HCEC 1CT (cell line): ENCODE measurements at regions not wholly inside any gene's neighbourhood (a gene's known extent, or its start where the extent isn't known, plus 50 kb on each side); places are given as distances from the start of the nearest gene placed in this dataset.
A peak's percentile ranks its signal among the peaks of the same experiment; 100 is the strongest.
"Not testable (repeated sequence)": the region's sequence is repeated elsewhere in the genome, so short reads cannot be mapped to it uniquely, and the experiment has no call there.

ENCODE experiments used
- DNase-seq: peaks from one replicate; pipeline ENCODE4 v3.0.0-alpha.2; 2017

DNA sequence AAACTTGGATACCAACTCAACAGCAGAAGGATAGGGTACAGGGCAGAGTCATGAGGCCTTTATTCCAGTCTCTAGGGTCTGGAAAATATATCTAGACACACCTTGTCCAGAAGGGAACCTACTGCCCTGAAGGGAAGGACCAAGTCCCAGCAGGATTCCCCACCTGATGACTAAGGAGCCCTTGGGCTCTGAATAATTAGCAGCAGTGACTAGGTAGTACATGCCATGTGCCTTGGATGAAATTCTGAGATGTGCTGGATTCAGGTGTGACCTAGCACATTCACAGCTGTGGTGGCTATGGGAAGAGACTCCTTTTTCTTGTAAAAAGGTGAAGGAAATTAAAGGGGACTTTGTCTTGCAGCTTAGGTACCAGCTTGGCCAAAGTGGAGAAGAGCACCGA lies 364.3 kb upstream of the PTCHD4 start:
- DNase-seq, result no peak

- no peak for DNase-seq
Measured at GRCh38 chr6:48474830-48475229, 363.8 kb upstream of the PTCHD4 start.

DNA sequence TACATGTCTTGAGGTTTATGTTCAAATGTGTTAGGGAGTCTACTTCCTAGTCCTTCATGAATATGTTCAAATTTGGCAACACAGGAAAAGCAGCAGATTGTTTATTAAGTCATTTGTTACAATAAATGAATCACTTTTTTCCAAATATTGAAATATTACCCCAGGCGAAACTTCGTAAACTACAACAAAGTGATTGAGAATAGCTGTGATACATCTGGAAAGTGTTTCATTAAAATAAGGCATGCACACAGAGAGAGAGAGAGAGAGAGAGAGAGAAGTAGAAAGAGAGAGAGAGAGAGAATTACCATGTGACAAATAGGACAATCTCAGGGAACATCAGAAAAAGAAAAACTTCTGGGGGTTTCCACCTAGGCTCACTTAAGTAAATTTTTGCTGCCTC lies 363.1 kb upstream of the PTCHD4 start:
- no peak for DNase-seq

DNA sequence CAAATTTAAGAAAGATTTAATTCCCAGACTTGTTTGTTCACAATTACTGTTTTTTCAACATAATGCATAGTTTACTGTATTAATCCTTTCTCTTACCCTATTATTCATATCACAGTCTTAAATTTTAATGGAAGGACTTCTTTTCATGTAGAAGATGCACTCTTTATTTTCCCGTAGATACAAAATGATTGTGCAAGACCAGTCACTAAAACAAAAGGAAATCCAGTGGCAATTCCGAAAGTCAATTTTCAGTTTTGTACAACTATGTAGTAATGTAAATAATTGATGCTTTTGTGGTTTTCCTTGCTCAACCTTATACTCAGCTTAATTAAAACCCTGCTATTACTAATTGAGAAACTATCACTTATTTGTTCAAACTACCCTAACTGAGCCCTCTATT lies 361.5 kb upstream of the PTCHD4 start:
- DNase-seq, result no peak

DNA sequence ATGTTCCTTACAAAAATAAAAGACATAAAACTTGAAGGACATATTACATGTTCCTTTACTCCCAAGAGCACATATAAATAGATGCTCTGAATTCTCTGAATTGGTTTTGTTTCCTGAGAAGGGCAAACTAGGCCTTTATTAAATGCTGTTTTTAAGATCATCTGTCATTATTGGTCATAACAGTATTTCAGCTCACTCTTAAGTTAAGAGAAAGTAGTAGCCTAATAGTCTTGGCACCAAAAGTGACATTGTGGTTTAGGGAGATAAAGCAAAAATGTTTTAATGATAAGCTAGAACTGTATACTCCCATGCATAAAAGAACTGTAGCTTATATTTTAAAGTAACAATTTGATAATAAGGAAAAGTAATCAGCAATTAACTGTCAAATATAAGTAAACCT lies 361.1 kb upstream of the PTCHD4 start:
- DNase-seq, result no peak

DNA sequence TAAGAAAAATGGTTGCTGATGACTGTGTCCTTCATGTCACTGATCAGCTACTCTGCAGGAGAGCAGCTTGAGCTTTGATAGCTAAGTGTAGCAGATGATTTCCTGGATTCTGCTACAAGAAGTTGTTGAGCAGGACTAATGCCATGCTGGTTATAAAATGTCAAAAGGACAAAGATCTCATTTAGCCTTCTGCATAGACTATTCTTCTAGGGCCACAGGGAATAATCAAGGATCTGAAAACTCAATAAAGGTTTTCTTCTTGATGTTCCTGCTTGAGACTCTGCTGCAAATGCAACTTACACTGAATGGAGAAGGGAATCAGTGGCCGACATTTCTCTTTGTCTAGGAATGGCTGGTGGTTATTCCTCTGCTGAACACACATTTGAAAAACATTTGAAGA lies 360.3 kb upstream of the PTCHD4 start:
- DNase-seq, result no peak

GRCh38 chr6:48449002-48449401 lies 338.0 kb upstream of the PTCHD4 start:
- no peak for DNase-seq

DNA sequence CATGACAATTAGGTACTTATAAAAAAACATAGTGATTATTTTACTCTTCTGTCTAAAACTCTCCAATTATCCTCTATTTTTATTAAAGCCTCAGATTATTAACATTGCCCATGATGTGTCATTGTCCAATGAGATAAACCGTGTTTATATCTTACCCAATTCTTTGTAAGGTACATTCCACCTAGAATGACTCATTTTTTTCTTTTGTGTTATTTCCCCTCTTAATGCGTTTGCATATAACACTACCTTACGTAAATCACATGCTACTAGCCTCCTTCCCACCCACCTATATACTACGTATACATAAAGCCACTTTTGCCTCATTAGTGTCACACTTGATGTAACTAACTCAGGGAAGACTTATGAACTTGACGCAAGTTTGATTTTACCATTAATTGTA lies 336.3 kb upstream of the PTCHD4 start:
- no peak for DNase-seq

DNA sequence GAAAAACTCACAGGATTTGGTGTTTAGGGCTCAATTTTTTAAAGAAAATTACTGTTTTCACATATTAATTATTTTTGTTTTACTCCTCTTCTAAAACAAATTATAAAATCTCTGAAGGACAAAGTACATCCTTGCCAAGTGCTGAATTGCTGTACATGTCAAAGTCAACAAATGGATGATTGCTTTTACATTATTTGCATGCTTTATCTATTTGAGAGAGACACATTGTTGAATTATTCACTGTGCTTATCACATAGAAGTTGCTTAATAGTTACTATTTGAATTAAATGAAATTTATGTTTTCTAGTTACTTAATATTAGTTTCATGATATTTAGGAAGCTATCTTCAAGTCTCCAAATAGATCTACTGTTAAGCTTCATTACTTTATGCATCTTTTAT lies 318.6 kb upstream of the PTCHD4 start:
- no peak for DNase-seq

GRCh38 chr6:48429021-48429420 lies 318.0 kb upstream of the PTCHD4 start:
- DNase-seq, result no peak

- DNase-seq, result peak; percentile 94
Measured at GRCh38 chr6:48426636-48427035, 315.6 kb upstream of the PTCHD4 start.

- DNase-seq, result peak; percentile 64
Measured at GRCh38 chr6:48423640-48424365, 312.8 kb upstream of the PTCHD4 start.

DNA sequence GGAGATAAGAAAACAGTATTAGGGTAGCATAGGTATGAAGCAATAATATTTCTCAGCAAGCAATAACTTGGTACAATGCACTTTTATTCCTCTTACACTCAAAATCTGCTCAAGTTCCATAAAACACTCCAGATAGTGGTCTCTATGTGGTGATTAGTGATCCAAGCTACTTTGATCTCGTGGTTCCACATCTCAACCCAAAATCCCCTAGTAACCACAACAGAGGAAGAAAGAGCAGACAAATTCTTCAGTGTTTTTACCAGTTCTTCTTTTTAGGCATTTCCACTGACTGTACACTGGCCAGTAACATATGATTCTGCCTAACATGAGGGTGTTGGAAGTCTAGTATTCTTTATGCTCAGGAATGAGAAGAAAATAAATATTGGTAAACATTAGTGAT lies 309.0 kb upstream of the PTCHD4 start:
- no peak for DNase-seq

DNA sequence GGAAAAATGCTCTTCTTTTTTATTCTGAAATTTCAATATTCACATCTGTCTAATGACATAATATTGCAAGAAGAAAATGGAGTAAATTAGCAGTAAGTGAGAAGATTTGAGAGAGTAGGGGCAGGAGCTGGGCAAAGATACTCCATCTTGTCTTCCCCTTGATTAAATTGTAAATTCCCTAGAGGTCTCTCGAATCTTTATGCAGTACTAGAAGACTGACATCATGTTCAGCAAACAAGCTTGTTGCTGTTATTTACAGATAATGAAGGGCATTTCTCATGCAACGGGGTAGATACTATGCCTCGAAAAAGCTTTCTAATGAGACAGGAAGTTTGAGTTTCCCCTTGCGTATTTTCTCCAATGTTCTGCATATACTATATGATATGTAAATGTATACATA lies 306.9 kb upstream of the PTCHD4 start:
- DNase-seq, result no peak

DNA sequence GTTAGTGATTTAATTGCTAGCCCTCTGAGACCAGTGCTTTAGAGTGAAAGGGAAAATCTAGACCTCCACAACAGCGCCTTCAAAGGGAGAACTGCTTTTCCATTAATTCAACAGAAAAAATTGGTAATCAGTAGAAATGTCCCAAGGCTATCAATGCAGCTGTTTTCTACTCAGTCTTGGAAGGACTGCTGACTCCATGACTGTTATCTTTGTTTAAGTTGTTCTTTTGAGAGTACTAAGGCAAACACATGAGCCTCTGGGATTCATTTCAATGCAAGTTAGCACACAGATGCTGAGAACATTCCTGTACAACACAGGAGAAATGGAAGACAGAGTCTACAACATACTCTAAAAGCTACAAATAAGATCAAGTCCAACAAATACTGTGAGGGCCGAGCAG lies 301.7 kb upstream of the PTCHD4 start:
- DNase-seq, result no peak

DNA sequence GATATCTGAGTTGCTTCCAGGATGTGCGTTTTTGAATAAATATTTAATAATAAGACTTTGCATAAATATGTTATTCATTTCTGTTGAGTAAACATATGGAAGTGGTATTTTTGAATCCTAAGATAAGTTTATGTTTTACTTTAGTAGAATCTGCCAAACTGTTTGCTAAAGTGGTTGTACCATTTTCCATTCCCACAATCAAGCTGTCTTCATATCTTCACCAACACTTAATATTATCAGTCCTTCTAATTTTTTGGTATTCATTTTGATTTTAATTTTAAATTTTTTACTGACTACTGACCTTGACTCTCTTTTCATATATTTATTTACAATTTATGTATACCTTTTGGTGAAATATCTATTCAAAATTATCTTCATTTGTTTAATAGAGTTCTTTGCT lies 293.9 kb upstream of the PTCHD4 start:
- DNase-seq, result no peak

- no peak for DNase-seq
Measured at GRCh38 chr6:48403587-48403986, 292.6 kb upstream of the PTCHD4 start.

- no peak for DNase-seq
Measured at GRCh38 chr6:48401016-48401415, 290.0 kb upstream of the PTCHD4 start.

DNA sequence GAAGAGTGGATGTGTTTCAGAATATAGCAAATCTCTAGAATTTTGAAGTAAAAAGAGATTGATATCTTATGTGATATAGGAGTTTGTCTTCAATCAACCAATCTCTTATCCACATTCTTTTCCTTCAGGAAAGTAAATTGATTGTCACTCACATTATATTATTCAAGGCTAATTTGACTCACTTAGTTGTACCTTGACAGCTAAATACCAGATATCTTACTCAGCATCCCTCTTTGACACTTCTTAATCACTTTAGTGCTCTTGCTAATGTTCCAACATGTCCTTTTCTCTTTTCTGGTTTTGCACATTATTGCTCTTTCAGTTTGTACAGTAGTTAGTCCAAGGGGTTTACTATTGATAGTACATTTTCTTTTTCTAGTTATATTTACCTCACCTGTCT lies 286.9 kb upstream of the PTCHD4 start:
- DNase-seq, result no peak

- DNase-seq, result no peak
Measured at GRCh38 chr6:48389146-48390043, 278.4 kb upstream of the PTCHD4 start.

- no peak for DNase-seq
Measured at GRCh38 chr6:48388044-48388443, 277.0 kb upstream of the PTCHD4 start.

DNA sequence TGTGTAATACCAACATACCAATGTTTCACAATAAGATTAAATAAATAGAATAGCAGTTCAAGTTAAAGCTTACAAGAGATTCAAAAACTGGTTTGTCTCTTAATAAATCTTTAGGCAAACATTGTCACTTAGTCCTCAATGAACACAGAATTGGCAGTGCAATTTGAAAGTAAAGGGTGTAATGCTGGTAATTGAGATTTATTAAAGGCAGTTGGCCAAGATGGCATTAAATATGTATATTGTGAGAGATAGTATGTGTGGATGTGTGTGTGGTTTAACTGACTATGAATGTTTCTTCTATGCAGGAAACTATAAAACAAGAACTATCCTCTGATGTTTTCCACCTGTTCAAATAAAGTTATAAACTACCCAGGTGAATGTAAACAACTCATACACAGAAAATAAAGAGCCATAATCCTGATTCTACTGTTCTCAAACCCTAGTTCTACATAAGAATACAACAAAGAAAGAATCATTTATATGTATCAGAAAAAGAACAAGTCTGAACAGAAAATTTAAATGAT lies 267.9 kb upstream of the PTCHD4 start:
- DNase-seq, result no peak

- DNase-seq, result no peak
Measured at GRCh38 chr6:48377115-48377514, 266.1 kb upstream of the PTCHD4 start.

DNA sequence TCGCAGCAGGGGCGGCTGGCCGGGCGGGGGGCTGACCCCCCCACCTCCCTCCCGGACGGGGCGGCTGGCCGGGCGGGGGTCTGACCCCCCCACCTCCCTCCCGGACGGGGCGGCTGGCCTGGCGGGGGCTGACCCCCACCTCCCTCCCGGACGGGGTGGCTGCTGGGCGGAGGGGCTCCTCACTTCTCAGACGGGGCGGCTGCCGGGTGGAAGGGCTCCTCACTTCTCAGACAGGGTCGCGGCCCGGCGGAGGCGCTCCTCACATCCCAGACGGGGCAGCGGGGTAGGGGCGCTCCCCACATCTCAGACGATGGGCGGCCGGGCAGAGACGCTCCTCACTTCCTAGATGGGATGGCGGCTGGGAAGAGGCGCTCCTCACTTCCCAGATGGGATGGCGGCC lies 260.2 kb upstream of the PTCHD4 start:
- not testable (repeated sequence) for DNase-seq
